ENCODE measurements at regions not wholly inside any gene's neighbourhood (a gene's known extent, or its start where the extent isn't known, plus 50 kb on each side); places are given as distances from the start of the nearest gene placed in this dataset.

DNA sequence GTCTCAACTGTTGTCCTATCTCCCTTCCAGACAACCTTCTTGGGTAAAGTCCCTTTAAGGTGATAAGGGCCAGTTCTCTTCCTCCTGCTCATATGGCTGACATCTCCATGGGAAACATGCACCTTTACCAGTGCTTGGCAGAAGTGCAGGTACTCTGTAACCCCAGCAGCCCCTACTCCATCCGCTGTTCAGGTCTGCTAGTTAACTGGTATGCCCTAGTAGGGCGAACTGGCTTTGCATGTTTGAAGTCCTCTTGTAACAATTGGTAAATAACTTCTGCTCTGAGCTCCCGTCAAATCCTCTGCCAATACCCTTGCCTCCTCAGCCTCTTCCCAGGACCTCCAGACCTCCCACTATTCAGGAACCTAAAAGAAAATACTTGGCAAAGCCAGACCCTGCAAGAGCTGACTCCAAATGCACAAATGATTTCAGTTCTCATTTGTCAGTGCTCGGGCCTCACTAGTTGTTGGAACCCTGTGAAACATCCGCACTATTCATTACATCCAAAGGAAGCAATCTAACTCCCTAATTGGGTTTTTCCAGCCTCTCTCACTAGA is 703.7 kb downstream of the MAFB start:
- TF ChIP-seq, protein P1, sequence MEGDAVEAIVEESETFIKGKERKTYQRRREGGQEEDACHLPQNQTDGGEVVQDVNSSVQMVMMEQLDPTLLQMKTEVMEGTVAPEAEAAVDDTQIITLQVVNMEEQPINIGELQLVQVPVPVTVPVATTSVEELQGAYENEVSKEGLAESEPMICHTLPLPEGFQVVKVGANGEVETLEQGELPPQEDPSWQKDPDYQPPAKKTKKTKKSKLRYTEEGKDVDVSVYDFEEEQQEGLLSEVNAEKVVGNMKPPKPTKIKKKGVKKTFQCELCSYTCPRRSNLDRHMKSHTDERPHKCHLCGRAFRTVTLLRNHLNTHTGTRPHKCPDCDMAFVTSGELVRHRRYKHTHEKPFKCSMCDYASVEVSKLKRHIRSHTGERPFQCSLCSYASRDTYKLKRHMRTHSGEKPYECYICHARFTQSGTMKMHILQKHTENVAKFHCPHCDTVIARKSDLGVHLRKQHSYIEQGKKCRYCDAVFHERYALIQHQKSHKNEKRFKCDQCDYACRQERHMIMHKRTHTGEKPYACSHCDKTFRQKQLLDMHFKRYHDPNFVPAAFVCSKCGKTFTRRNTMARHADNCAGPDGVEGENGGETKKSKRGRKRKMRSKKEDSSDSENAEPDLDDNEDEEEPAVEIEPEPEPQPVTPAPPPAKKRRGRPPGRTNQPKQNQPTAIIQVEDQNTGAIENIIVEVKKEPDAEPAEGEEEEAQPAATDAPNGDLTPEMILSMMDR (conservative IDR thresholded peaks at IDR 0.05; ENCODE audit: low read length), result no peak
- TF ChIP-seq EZH2phosphoT487 (IDR thresholded peaks at IDR 0.05; ENCODE audit: borderline replicate concordance), result no peak
